ENCODE measurements at regions not wholly inside any gene's neighbourhood (a gene's known extent, or its start where the extent isn't known, plus 50 kb on each side); places are given as distances from the start of the nearest gene placed in this dataset.

GRCh38 chr4:176484301-176484984, 164.7 kb downstream of the SPCS3 start:
- TF ChIP-seq, protein P1, sequence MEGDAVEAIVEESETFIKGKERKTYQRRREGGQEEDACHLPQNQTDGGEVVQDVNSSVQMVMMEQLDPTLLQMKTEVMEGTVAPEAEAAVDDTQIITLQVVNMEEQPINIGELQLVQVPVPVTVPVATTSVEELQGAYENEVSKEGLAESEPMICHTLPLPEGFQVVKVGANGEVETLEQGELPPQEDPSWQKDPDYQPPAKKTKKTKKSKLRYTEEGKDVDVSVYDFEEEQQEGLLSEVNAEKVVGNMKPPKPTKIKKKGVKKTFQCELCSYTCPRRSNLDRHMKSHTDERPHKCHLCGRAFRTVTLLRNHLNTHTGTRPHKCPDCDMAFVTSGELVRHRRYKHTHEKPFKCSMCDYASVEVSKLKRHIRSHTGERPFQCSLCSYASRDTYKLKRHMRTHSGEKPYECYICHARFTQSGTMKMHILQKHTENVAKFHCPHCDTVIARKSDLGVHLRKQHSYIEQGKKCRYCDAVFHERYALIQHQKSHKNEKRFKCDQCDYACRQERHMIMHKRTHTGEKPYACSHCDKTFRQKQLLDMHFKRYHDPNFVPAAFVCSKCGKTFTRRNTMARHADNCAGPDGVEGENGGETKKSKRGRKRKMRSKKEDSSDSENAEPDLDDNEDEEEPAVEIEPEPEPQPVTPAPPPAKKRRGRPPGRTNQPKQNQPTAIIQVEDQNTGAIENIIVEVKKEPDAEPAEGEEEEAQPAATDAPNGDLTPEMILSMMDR (IDR thresholded peaks at IDR 0.05; ENCODE audit: low read length), result no peak
- no peak for TF ChIP-seq EZH2phosphoT487 (IDR thresholded peaks at IDR 0.05; ENCODE audit: low read length)
